PC-3 (cell line): ENCODE measurements at regions not wholly inside any gene's neighbourhood (a gene's known extent, or its start where the extent isn't known, plus 50 kb on each side); places are given as distances from the start of the nearest gene placed in this dataset.

Experiments
- ATAC-seq: fragments of 200-7000 bp; cut with Tn5 transposase; 2 replicates; pipeline ENCODE4 v1.9.1; 2020; ENCODE audit warnings: mild to moderate bottlenecking, moderate library complexity
- BruUV-seq: library from RNA; stranded (reverse); fragments of 400-500 nt; replicated peaks from 2 replicates; lab custom pipeline; 2021; lab: Mats Ljungman, UMichigan
- CTCF ChIA-PET: fragments of 300-600 bp; sonication (Branson Sonifier 250); formaldehyde crosslinking; loops from one replicate; lab custom pipeline; 2022; ENCODE audit warnings: antibody characterized with exemption; lab: Charles Lee
- POLR2A ChIA-PET: fragments of 300-600 bp; sonication (Branson Sonifier 250); formaldehyde crosslinking; loops from one replicate; lab custom pipeline; 2022; ENCODE audit warnings: antibody characterized with exemption; ENCODE audit not compliant: unreplicated experiment; lab: Charles Lee
- DNase-seq: peaks from one replicate; pipeline ENCODE4 v3.0.0-alpha.2; 2015
- H2AFZ ChIP-seq: fragments of 300-600 bp; sonication (generic); 2 replicates; pipeline ENCODE4 v1.6.0; 2016; ENCODE audit warnings: antibody characterized with exemption, low read length
- H3F3A ChIP-seq: fragments of 300-600 bp; sonication (generic); one replicate; pipeline ENCODE4 v1.6.0; 2017; ENCODE audit warnings: antibody characterized with exemption, low read length, control low read depth, mild to moderate bottlenecking; ENCODE audit not compliant: unreplicated experiment
- H3K27ac ChIP-seq: fragments of 300-600 bp; sonication (generic); 2 replicates; pipeline ENCODE4 v1.5.1; 2016; ENCODE audit warnings: mild to moderate bottlenecking, low read length
- H3K27me3 ChIP-seq: fragments of 300-600 bp; sonication (generic); 2 replicates; pipeline ENCODE4 v1.6.1; 2016; ENCODE audit warnings: low read length, mixed read lengths
- H3K36me3 ChIP-seq: fragments of 300-600 bp; sonication (generic); 2 replicates; pipeline ENCODE4 v1.6.1; 2016; ENCODE audit warnings: low read depth, mixed run types, low read length, mixed read lengths
- H3K4me1 ChIP-seq: fragments of 300-600 bp; sonication (generic); 2 replicates; pipeline ENCODE4 v1.5.1; 2016; ENCODE audit warnings: low read length; ENCODE audit not compliant: insufficient read depth
- H3K4me2 ChIP-seq: fragments of 300-600 bp; sonication (generic); 2 replicates; pipeline ENCODE4 v1.6.0; 2016; ENCODE audit warnings: low read length
- H3K4me3 ChIP-seq: fragments of 300-600 bp; sonication (generic); 2 replicates; pipeline ENCODE4 v1.5.1; 2016; ENCODE audit warnings: mild to moderate bottlenecking, low read length, mixed read lengths
- H3K79me2 ChIP-seq: fragments of 300-600 bp; sonication (generic); 2 replicates; pipeline ENCODE4 v1.6.1; 2017; ENCODE audit warnings: low read length, mixed read lengths
- H3K9ac ChIP-seq: fragments of 300-600 bp; sonication (generic); 2 replicates; pipeline ENCODE4 v1.6.0; 2016; ENCODE audit warnings: mild to moderate bottlenecking, low read length
- H3K9me2 ChIP-seq: fragments of 300-600 bp; sonication (generic); replicated peaks from 2 replicates; pipeline ENCODE4 v1.6.1; 2016; ENCODE audit warnings: mixed run types, low read length, mixed read lengths
- H3K9me3 ChIP-seq: fragments of 300-600 bp; sonication (generic); 2 replicates; pipeline ENCODE4 v1.6.1; 2016; ENCODE audit warnings: low read length, mixed read lengths
- H4K20me1 ChIP-seq: fragments of 300-600 bp; sonication (generic); 2 replicates; pipeline ENCODE4 v1.6.1; 2016; ENCODE audit warnings: low read length, mixed read lengths
- CTCF ChIP-seq: fragments of 300-600 bp; sonication (generic); conservative IDR thresholded peaks from 2 replicates; pipeline ENCODE4 v1.5.1; 2017; ENCODE audit warnings: antibody characterized with exemption, low read depth, mild to moderate bottlenecking, low read length
- EZH2 ChIP-seq: fragments of 300-600 bp; sonication (generic); IDR thresholded peaks from one replicate; pipeline ENCODE4 v1.6.1; 2017; ENCODE audit warnings: antibody characterized with exemption, mild to moderate bottlenecking, low read length; ENCODE audit not compliant: unreplicated experiment
- EZH2phosphoT487 ChIP-seq: fragments of 300-600 bp; sonication (generic); IDR thresholded peaks from 2 replicates; pipeline ENCODE4 v1.6.1; 2018; ENCODE audit warnings: mild to moderate bottlenecking, antibody characterized with exemption, low read length, borderline replicate concordance
- intact Hi-C: fragments of 100-400 bp; cut with micrococcal nuclease; formaldehyde crosslinking; loops from 2 replicates; pipeline ENCODE4 v1.9.0; 2023

DNA sequence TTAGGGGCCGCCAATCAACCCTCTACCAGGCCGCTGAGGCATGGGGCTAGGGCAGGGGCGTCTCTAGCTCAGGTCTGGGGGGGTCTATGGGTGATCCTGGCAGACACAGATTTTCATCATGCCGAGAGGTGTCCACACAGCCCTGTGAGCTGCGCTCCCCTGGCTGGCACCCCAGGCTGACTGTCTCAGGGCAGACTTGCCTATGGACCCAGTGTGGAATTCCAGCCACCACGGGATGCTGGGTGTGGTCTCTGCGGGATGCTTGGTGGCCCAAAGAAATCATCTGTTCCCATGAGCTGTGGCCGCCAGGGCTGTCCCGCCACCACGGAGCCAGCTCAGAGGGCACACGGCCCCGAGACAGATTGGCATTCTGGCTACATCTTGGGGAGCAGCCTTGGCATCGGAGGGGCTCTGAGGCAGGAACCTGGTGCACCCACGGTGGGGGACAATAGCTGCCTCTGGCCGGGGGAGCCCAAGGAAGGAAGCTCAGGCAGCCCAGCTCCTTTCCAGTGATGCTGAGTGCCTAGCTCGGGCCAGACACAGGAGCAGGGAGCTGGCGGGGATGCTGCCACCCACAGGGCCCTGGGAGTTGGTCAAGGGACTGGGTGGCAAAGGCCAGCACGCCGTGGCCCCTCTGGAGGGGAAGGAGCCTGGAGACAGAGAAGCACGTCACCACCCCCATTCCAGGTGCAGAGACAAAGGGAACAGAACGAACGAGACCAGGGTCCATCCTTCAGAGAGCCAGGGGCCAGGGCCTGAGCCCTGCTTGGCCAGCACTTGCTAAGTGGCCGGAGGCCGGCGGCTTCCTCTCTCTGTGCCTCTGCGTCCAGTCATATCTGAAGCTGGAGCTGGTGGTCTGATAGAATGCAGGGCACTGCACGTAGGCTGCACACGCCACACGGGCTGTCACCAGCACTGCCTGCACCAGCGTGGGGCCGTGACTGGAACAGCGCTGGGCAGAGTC is 64.4 kb upstream of the FGF3 start:
- Histone ChIP-seq H3K27ac (no peak overlapping the region), H3K27me3 (no peaks in the 10 kb centered on the region), H4K20me1 (no peaks in the 10 kb centered on the region), H3F3A (no peaks in the 10 kb centered on the region), H3K9ac (no peak overlapping the region), H3K9me2 (no peaks in the 10 kb centered on the region), H3K4me1 (no peaks in the 10 kb centered on the region), H3K9me3 (no peaks in the 10 kb centered on the region), H3K4me2 (no peak overlapping the region), H3K79me2 (no peaks in the 10 kb centered on the region), H2AFZ (no peak overlapping the region), H3K4me3 (no peak overlapping the region), H3K36me3 (no peaks in the 10 kb centered on the region)
- no TSS peak for BruUV-seq
- intact Hi-C loops: no loop called here
- POLR2A ChIA-PET: no interaction called here
- DNase-seq (no peak), ATAC-seq (no peak)
- CTCF ChIA-PET: interaction anchor here (0.6 kb wide), 1 partner anchor 40 kb away, joined by 4 read pairs; no protein-coding TSS in a partner anchor
- TF ChIP-seq EZH2: no peak
- TF ChIP-seq EZH2phosphoT487: no peak
- no peak for TF ChIP-seq CTCF

DNA sequence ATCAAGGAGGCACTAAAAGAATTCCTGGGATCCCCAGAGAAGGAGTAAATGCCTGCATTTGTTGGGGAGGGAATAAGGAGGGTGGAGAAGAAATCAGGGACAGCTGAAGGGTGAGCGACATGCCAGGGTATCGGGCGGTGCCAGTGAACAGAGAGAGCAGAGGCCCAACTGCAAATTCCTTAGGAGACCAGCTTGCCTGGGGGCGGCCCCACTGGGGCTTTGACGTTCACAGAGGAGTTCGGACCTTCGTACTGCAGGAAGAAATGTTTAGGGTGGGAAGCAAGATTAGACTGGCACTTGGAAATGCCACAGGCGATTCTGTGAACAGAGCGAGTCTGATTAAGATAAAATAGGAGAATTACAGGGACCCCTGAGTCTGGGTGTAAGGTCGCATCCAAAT is 65.1 kb upstream of the FGF3 start:
- H3K4me2 ChIP-seq: no peak overlapping the region
- H2AFZ ChIP-seq: no peak overlapping the region
- intact Hi-C loops: no loop called here
- no peaks in the 10 kb centered on the region for H3K79me2 ChIP-seq
- H3K4me1 ChIP-seq: no peaks in the 10 kb centered on the region; the same call in 1 of the 2 replicates
- no peaks in the 10 kb centered on the region for H3K9me2 ChIP-seq
- H3F3A ChIP-seq: no peaks in the 10 kb centered on the region
- H3K27ac ChIP-seq: no peak overlapping the region
- DNase-seq (no peak), ATAC-seq (no peak)
- no peaks in the 10 kb centered on the region for H3K36me3 ChIP-seq
- no TSS peak for BruUV-seq
- H3K27me3 ChIP-seq: no peaks in the 10 kb centered on the region
- ChIA-PET POLR2A (no interaction called here), CTCF (no interaction called here)
- no peak overlapping the region for H3K4me3 ChIP-seq
- H3K9me3 ChIP-seq: no peaks in the 10 kb centered on the region
- no peaks in the 10 kb centered on the region for H4K20me1 ChIP-seq
- no peak overlapping the region for H3K9ac ChIP-seq
- no peak for TF ChIP-seq CTCF
- no peak for TF ChIP-seq EZH2phosphoT487
- TF ChIP-seq EZH2: no peak

DNA sequence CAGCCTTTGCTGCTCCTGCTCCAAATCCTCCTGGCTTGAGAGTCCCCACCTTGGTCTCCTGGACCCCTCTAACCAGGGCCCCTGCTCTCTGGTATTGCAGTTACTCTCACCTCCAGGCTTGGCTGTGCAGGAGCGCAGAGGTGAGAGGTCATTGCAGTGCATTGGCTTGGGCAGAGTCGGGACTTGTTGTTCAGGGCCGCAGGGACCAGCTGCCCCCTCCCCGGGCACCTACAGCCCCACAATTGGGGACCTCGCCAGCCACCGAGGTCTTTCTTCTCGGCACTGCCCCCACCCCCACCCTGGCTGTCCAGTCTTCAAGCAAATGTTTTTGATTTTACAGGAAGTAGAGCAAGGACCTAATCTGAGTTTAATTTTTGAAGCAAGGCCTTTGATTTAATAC is 65.5 kb upstream of the FGF3 start:
- no peaks in the 10 kb centered on the region for H3K79me2 ChIP-seq
- H3K9me2 ChIP-seq: no peaks in the 10 kb centered on the region
- H3K4me2 ChIP-seq: no peak overlapping the region
- no peak overlapping the region for H3K4me3 ChIP-seq
- no peaks in the 10 kb centered on the region for H3K36me3 ChIP-seq
- no peaks in the 10 kb centered on the region for H3K27me3 ChIP-seq
- BruUV-seq: no TSS peak
- no peaks in the 10 kb centered on the region; the same call in 1 of the 2 replicates for H3K4me1 ChIP-seq
- no peak overlapping the region for H3K9ac ChIP-seq
- intact Hi-C loops: no loop called here
- H3K27ac ChIP-seq: no peak overlapping the region
- ATAC-seq: no peak
- POLR2A ChIA-PET: no interaction called here
- no peak for DNase-seq
- H2AFZ ChIP-seq: no peak overlapping the region
- no peaks in the 10 kb centered on the region for H3F3A ChIP-seq
- CTCF ChIA-PET: no interaction called here
- no peaks in the 10 kb centered on the region for H3K9me3 ChIP-seq
- TF ChIP-seq CTCF: no peak
- no peak for TF ChIP-seq EZH2phosphoT487
- TF ChIP-seq EZH2: no peak
- no peaks in the 10 kb centered on the region for H4K20me1 ChIP-seq
